DOHH2 (cell line): ENCODE measurements at regions not wholly inside any gene's neighbourhood (a gene's known extent, or its start where the extent isn't known, plus 50 kb on each side); places are given as distances from the start of the nearest gene placed in this dataset.

Source experiments
- H3F3A ChIP-seq: fragments of 200-600 bp; sonication (generic), shearing (Covaris generic); 2 replicates; pipeline ENCODE4 v1.6.0; 2016; ENCODE audit warnings: antibody characterized with exemption, mild to moderate bottlenecking; ENCODE audit not compliant: control insufficient read depth, insufficient read depth
- H3K27ac ChIP-seq: fragments of 200-600 bp; sonication (generic); 2 replicates; pipeline ENCODE4 v1.5.1; 2014; ENCODE audit warnings: low read depth, mild to moderate bottlenecking, low read length, moderate library complexity
- H3K27me3 ChIP-seq: fragments of 200-600 bp; sonication (generic); 2 replicates; pipeline ENCODE4 v1.6.1; 2014; ENCODE audit warnings: mild to moderate bottlenecking, low read length, mixed read lengths; ENCODE audit not compliant: control insufficient read depth
- H3K36me3 ChIP-seq: fragments of 200-600 bp; sonication (generic); 2 replicates; pipeline ENCODE4 v1.6.1; 2014; ENCODE audit warnings: mild to moderate bottlenecking, low read length, moderate library complexity, mixed read lengths; ENCODE audit not compliant: control insufficient read depth
- H3K4me1 ChIP-seq: fragments of 200-600 bp; sonication (generic); 2 replicates; pipeline ENCODE4 v1.6.1; 2014; ENCODE audit warnings: mild to moderate bottlenecking, low read length, mixed read lengths; ENCODE audit not compliant: control insufficient read depth
- H3K4me2 ChIP-seq: fragments of 200-600 bp; sonication (generic); 2 replicates; pipeline ENCODE4 v1.6.0; 2014; ENCODE audit warnings: mild to moderate bottlenecking, low read length, moderate library complexity
- H3K4me3 ChIP-seq: fragments of 200-600 bp; sonication (generic); 2 replicates; pipeline ENCODE4 v1.5.1; 2014; ENCODE audit warnings: mild to moderate bottlenecking, low read length, mixed read lengths
- H3K79me2 ChIP-seq: fragments of 200-600 bp; sonication (generic); 2 replicates; pipeline ENCODE4 v1.6.1; 2014; ENCODE audit warnings: mild to moderate bottlenecking, low read length, mixed read lengths; ENCODE audit not compliant: control insufficient read depth
- H3K9me2 ChIP-seq: fragments of 200-600 bp; sonication (generic); replicated peaks from 2 replicates; pipeline ENCODE4 v1.6.1; 2014; ENCODE audit warnings: mild to moderate bottlenecking, low read length, mixed read lengths; ENCODE audit not compliant: control insufficient read depth
- H3K9me3 ChIP-seq: fragments of 200-600 bp; sonication (generic); 2 replicates; pipeline ENCODE4 v1.6.1; 2014; ENCODE audit warnings: antibody characterized with exemption, low read length, mixed read lengths; ENCODE audit not compliant: control insufficient read depth, insufficient read depth
- H4K20me1 ChIP-seq: fragments of 200-600 bp; sonication (generic); 2 replicates; pipeline ENCODE4 v1.6.0; 2014; ENCODE audit warnings: low read depth, mild to moderate bottlenecking, antibody characterized with exemption, low read length, moderate library complexity; ENCODE audit not compliant: control insufficient read depth, insufficient read depth
- EZH2phosphoT487 ChIP-seq: fragments of 200-600 bp; sonication (generic); IDR thresholded peaks from 2 replicates; pipeline ENCODE4 v1.6.1; 2017; ENCODE audit warnings: borderline replicate concordance, mild to moderate bottlenecking, antibody characterized with exemption, low read length, moderate library complexity, mixed read lengths
- TF ChIP-seq, protein P1 (sequence below): fragments of 200-600 bp; sonication (generic); IDR thresholded peaks from one replicate; pipeline ENCODE4 v1.5.1; 2014; ENCODE audit warnings: antibody characterized with exemption, mild to moderate bottlenecking, low read depth, low read length; ENCODE audit not compliant: poor library complexity, severe bottlenecking

DNA sequence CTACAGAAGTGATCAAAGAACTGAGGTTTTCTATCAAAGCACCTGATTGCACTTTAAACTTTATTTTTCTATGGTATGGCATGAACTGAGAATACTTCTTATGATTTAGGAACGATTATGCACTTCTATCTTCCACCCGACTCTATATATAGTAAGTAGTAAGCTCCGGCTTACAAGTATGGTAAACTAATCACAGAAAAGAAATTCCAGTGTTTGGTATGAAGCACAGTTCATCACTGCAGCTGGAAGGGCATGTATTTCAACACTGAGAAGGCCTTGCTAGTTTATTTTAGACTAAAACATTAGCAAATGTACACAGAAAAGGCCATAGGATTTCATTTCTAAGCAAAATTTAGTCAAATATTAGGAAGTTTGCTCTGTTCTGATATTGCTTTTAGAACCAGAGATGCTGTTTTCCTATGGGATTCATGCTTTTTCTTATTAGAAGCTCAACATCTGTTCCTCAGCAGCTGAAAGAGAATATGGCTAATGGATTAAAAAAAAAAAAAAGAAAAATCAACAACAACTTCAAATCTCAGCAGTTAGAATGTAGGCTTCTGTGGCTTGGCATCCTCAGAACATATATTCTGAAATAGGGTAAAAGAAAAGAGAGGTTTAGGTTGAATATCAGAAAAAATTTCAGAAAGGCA, 273.5 kb downstream of the C4orf33 start:
- H3K27me3 ChIP-seq = no peaks in the 10 kb centered on the region
- H3K4me1 ChIP-seq = no peaks in the 10 kb centered on the region
- H3K9me2 ChIP-seq = no peaks in the 10 kb centered on the region

DNA sequence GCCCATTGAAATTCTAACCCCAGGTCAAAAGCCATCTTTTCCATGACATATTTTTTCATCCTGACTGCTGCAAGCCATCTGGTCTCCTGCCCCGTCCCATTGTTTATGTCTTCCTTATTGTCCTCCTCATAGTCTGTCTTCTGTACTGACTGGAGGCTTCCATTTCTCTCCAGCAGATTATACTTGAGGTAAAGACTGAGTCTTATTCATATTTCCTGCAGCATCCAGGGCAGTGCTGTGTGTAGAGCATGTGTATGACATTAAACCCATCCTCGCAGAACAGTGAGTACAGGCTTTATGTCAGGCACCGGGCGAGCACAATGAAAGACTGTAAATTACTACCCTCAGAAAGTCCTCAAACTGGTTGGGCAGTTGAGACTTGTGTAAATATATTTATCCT, 275.1 kb downstream of the C4orf33 start:
- no peak for TF ChIP-seq EZH2phosphoT487
- TF ChIP-seq, protein P1, sequence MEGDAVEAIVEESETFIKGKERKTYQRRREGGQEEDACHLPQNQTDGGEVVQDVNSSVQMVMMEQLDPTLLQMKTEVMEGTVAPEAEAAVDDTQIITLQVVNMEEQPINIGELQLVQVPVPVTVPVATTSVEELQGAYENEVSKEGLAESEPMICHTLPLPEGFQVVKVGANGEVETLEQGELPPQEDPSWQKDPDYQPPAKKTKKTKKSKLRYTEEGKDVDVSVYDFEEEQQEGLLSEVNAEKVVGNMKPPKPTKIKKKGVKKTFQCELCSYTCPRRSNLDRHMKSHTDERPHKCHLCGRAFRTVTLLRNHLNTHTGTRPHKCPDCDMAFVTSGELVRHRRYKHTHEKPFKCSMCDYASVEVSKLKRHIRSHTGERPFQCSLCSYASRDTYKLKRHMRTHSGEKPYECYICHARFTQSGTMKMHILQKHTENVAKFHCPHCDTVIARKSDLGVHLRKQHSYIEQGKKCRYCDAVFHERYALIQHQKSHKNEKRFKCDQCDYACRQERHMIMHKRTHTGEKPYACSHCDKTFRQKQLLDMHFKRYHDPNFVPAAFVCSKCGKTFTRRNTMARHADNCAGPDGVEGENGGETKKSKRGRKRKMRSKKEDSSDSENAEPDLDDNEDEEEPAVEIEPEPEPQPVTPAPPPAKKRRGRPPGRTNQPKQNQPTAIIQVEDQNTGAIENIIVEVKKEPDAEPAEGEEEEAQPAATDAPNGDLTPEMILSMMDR = no peak
- H3K27me3 ChIP-seq = no peaks in the 10 kb centered on the region
- H3K4me3 ChIP-seq = no peak overlapping the region

More for the DNA sequence above, 273.5 kb downstream of the C4orf33 start:
- Histone ChIP-seq H4K20me1 (no peaks in the 10 kb centered on the region), H3K27ac (no peak overlapping the region), H3K4me3 (no peak overlapping the region), H3K79me2 (no peaks in the 10 kb centered on the region), H3K4me2 (no peak overlapping the region), H3F3A (no peaks in the 10 kb centered on the region), H3K36me3 (no peaks in the 10 kb centered on the region), H3K9me3 (no peaks in the 10 kb centered on the region)
- TF ChIP-seq, protein P1 = no peak
- TF ChIP-seq EZH2phosphoT487 = no peak

DNA sequence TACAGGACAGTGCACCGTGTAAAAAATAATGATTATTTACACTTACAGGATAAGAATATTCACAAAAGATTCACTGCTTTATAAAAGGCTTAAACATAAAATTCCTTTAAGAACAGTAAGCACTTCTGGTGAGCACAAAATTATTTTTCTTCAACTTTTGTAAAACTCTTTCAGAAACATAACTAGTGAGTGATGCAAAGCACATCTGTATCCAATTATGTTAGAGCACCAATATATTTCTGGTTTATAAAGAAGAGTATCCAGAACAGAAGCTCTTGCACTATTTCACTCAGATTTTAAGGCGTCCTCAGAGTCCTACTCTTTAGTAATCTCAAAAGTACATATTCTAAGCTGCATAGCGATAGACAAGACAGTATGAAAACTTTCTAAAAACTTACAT, 276.0 kb downstream of the C4orf33 start:
- no peak for TF ChIP-seq EZH2phosphoT487
- TF ChIP-seq, protein P1 = no peak
- H3K27ac ChIP-seq = no peak overlapping the region
- H3K4me1 ChIP-seq = no peaks in the 10 kb centered on the region
- no peaks in the 10 kb centered on the region for H3K9me3 ChIP-seq
- H3K27me3 ChIP-seq = no peaks in the 10 kb centered on the region
- no peaks in the 10 kb centered on the region for H4K20me1 ChIP-seq
- H3K4me2 ChIP-seq = no peak overlapping the region
- H3K36me3 ChIP-seq = no peaks in the 10 kb centered on the region
- H3K79me2 ChIP-seq = no peaks in the 10 kb centered on the region
- H3K9me2 ChIP-seq = no peaks in the 10 kb centered on the region
- no peak overlapping the region for H3K4me3 ChIP-seq
- H3F3A ChIP-seq = no peaks in the 10 kb centered on the region

More for the DNA sequence above, 275.1 kb downstream of the C4orf33 start:
- H4K20me1 ChIP-seq = no peaks in the 10 kb centered on the region
- no peaks in the 10 kb centered on the region for H3K79me2 ChIP-seq
- H3K36me3 ChIP-seq = no peaks in the 10 kb centered on the region
- H3K4me1 ChIP-seq = no peaks in the 10 kb centered on the region
- H3K4me2 ChIP-seq = no peak overlapping the region
- H3K27ac ChIP-seq = no peak overlapping the region
- H3F3A ChIP-seq = no peaks in the 10 kb centered on the region
- no peaks in the 10 kb centered on the region for H3K9me2 ChIP-seq
- no peaks in the 10 kb centered on the region for H3K9me3 ChIP-seq
